Lower lobe of right lung (tissue), 2 donors: ENCODE measurements at regions not wholly inside any gene's neighbourhood (a gene's known extent, or its start where the extent isn't known, plus 50 kb on each side); places are given as distances from the start of the nearest gene placed in this dataset.

Experiments
- ATAC-seq, 2 donors: fragments of 200-7000 bp; cut with Tn5 transposase; one replicate each; pipeline ENCODE4 v1.9.1; 2020 to 2022; ENCODE audit warnings: mild to moderate bottlenecking in 2 of 2, moderate library complexity in 2 of 2
- DNase-seq: peaks from one replicate; pipeline ENCODE4 v3.0.0-alpha.2; 2020
- H3K27ac ChIP-seq: fragments of 200-600 bp; one replicate; pipeline ENCODE4 v1.8.0; 2022
- H3K27me3 ChIP-seq: fragments of 200-600 bp; one replicate; pipeline ENCODE4 v1.8.0; 2022; ENCODE audit warnings: low read depth
- H3K36me3 ChIP-seq: fragments of 200-600 bp; one replicate; pipeline ENCODE4 v1.8.0; 2022; ENCODE audit warnings: mild to moderate bottlenecking
- H3K4me1 ChIP-seq: fragments of 200-600 bp; one replicate; pipeline ENCODE4 v1.8.0; 2022
- H3K4me3 ChIP-seq: fragments of 200-600 bp; one replicate; pipeline ENCODE4 v1.8.0; 2022; ENCODE audit warnings: mild to moderate bottlenecking
- H3K9me3 ChIP-seq: fragments of 200-600 bp; one replicate; pipeline ENCODE4 v1.8.0; 2022
- CTCF ChIP-seq: fragments of 200-600 bp; IDR thresholded peaks from one replicate; pipeline ENCODE4 v1.8.0; 2022; ENCODE audit warnings: antibody characterized with exemption, mild to moderate bottlenecking
- intact Hi-C: fragments of 100-400 bp; cut with DNase I; formaldehyde crosslinking; loops from one replicate; pipeline ENCODE4 v1.11.0; 2022
- donor health status: DM: no; HTN: yes; CAD: no; lungs with severe emphysema.

- H3K9me3 ChIP-seq, result no peaks in the 10 kb centered on the region
- DNase-seq (no peak), ATAC-seq (no peak)
- intact Hi-C loops, result no loop called here
- H3K36me3 ChIP-seq, result no peaks in the 10 kb centered on the region
- no peak for TF ChIP-seq CTCF
- H3K27me3 ChIP-seq, result no peaks in the 10 kb centered on the region
- H3K4me1 ChIP-seq, result no peaks in the 10 kb centered on the region
- no peak overlapping the region for H3K27ac ChIP-seq
- no peak overlapping the region for H3K4me3 ChIP-seq
Observed at GRCh38 chr16:62966626-62967025, 930.4 kb upstream of the CDH8 start.

- DNase-seq (no peak), ATAC-seq (no peak)
- Histone ChIP-seq H3K36me3 (no peaks in the 10 kb centered on the region), H3K27ac (no peak overlapping the region), H3K27me3 (no peaks in the 10 kb centered on the region), H3K9me3 (no peaks in the 10 kb centered on the region), H3K4me3 (no peak overlapping the region), H3K4me1 (no peaks in the 10 kb centered on the region)
- no peak for TF ChIP-seq CTCF
- intact Hi-C loops, result no loop called here
Observed at GRCh38 chr16:62965831-62966230, 929.6 kb upstream of the CDH8 start.

GRCh38 chr16:62963846-62964245 lies 927.6 kb upstream of the CDH8 start:
- Histone ChIP-seq H3K27me3 (no peaks in the 10 kb centered on the region), H3K27ac (no peak overlapping the region), H3K4me1 (no peaks in the 10 kb centered on the region), H3K4me3 (no peak overlapping the region), H3K9me3 (no peaks in the 10 kb centered on the region), H3K36me3 (no peaks in the 10 kb centered on the region)
- DNase-seq (no peak), ATAC-seq (no peak)
- intact Hi-C loops, result no loop called here
- no peak for TF ChIP-seq CTCF

- ATAC-seq, result no peak
- H3K4me3 ChIP-seq, result no peak overlapping the region
- no peaks in the 10 kb centered on the region for H3K9me3 ChIP-seq
- H3K27me3 ChIP-seq, result no peaks in the 10 kb centered on the region
- H3K36me3 ChIP-seq, result no peaks in the 10 kb centered on the region
- DNase-seq, result no peak
- H3K4me1 ChIP-seq, result no peaks in the 10 kb centered on the region
- no peak overlapping the region for H3K27ac ChIP-seq
- intact Hi-C loops, result no loop called here
- TF ChIP-seq CTCF, result no peak
Observed at GRCh38 chr16:62955033-62955349, 918.8 kb upstream of the CDH8 start.

- no peaks in the 10 kb centered on the region for H3K36me3 ChIP-seq
- no peak for TF ChIP-seq CTCF
- H3K27ac ChIP-seq, result no peak overlapping the region
- DNase-seq (no peak), ATAC-seq (no peak)
- no peaks in the 10 kb centered on the region for H3K4me1 ChIP-seq
- H3K4me3 ChIP-seq, result no peak overlapping the region
- no peaks in the 10 kb centered on the region for H3K27me3 ChIP-seq
- no peaks in the 10 kb centered on the region for H3K9me3 ChIP-seq
- intact Hi-C loops, result no loop called here
Observed at GRCh38 chr16:62954144-62955032, 918.1 kb upstream of the CDH8 start.
